ENCODE measurements at regions not wholly inside any gene's neighbourhood (a gene's known extent, or its start where the extent isn't known, plus 50 kb on each side); places are given as distances from the start of the nearest gene placed in this dataset.

GRCh38 chr4:3384391-3384770, 57.4 kb upstream of the HGFAC start:
- no peak for DNase-seq

GRCh38 chr4:3384771-3385710, 56.7 kb upstream of the HGFAC start:
- peak; percentile 78 to 86 for DNase-seq

- peak; percentile 75 to 98 for DNase-seq
Measured at GRCh38 chr4:3385711-3386420, 55.9 kb upstream of the HGFAC start.

- peak; percentile 85 to 88 for DNase-seq
Measured at GRCh38 chr4:3386526-3386925, 55.2 kb upstream of the HGFAC start.

- DNase-seq: peak; percentile 52 to 64
Measured at GRCh38 chr4:3387154-3387942, 54.4 kb upstream of the HGFAC start.

- DNase-seq: peak; percentile 83 to 98
Measured at GRCh38 chr4:3387943-3388361, 53.8 kb upstream of the HGFAC start.

GRCh38 chr4:3388471-3389232, 53.1 kb upstream of the HGFAC start:
- peak; percentile 59 to 70 for DNase-seq

GRCh38 chr4:3389233-3390215, 52.2 kb upstream of the HGFAC start:
- no peak for DNase-seq

GRCh38 chr4:3390288-3390811, 51.4 kb upstream of the HGFAC start:
- DNase-seq: no peak

GRCh38 chr4:3391422-3391821, 50.3 kb upstream of the HGFAC start:
- no peak for DNase-seq
